ENCODE measurements at regions not wholly inside any gene's neighbourhood (a gene's known extent, or its start where the extent isn't known, plus 50 kb on each side); places are given as distances from the start of the nearest gene placed in this dataset.

- TF ChIP-seq POLR2A (IDR thresholded peaks at IDR 0.05) = no peak
- no peak for TF ChIP-seq CTCF (IDR thresholded peaks at IDR 0.05)
These were observed 351.9 kb downstream of the ADGRL2 start for GRCh38 chr1:82152356-82153271.

Measured in upper lobe of left lung (tissue), 4 donors.